Putamen (tissue), 1 donor: ENCODE measurements at regions not wholly inside any gene's neighbourhood (a gene's known extent, or its start where the extent isn't known, plus 50 kb on each side); places are given as distances from the start of the nearest gene placed in this dataset.
"Not testable (repeated sequence)": the region's sequence is repeated elsewhere in the genome, so short reads cannot be mapped to it uniquely, and the experiment has no call there.

Experiments used
- DNase-seq: peaks from one replicate; pipeline ENCODE4 v3.0.0-alpha.2; 2016; ENCODE audit warnings: low spot score

- no peak for DNase-seq
Observed at GRCh38 chr9:107836300-107836699, 346.7 kb upstream of the KLF4 start.

GRCh38 chr9:107833295-107833694 lies 343.7 kb upstream of the KLF4 start:
- DNase-seq: no peak

DNA sequence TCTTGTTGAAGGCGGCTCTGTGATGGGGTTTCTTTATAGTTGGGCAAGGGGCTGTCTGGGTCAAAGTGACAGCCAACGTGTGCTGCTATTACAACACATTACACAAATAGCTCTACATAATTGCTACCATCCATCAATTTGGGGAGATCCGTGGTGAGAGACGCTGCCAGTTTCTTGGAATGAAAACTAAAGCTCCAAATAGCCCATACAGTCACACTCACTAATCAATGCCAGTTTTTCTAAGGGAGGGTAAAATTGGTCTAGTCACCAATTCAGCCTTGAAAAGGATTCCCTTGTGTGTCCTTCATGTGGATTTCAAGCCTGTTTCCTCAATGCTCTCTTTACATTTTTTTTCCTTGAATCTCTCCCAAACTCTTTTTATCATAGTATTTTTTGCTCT lies 343.3 kb upstream of the KLF4 start:
- DNase-seq: no peak

DNA sequence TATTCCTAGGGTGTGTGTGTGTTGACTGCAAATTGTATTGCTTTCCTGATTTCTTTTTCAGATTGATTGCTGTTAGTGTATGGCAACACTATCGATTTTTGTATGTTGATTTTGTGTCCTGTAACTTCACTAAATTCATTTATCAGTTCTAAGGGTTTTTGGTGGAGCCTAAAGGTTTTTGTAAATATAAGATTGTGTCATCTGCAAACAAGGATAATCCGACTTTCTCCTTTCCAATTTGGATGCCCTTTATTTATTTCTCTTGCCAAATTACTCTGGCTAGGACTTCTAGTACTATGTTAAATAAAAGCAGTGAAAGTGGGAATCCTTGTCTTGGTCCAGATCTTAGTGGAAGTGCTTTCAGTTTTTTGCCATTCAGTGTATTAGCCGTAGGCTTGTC lies 340.9 kb upstream of the KLF4 start:
- DNase-seq: no peak

- no peak for DNase-seq
Observed at GRCh38 chr9:107827884-107828283, 338.3 kb upstream of the KLF4 start.

DNA sequence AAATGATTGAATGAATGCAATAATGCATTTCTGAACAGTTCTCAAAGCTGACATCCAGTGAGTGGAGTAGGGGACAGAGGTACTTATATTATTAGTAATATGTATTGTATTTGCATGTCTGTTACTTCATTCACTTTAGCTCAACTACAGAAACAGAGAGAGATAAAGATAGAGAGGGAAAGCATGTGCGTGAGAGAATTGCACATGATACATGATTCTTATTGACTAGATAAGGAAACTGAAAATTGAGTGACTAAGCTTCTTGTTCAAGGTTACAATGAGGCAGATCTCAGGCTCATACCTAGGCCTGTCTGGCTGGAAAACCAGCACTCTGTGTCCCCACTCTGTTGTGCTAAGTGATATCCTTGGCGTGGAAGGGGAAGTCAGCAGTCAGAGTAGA lies 337.7 kb upstream of the KLF4 start:
- no peak for DNase-seq

DNA sequence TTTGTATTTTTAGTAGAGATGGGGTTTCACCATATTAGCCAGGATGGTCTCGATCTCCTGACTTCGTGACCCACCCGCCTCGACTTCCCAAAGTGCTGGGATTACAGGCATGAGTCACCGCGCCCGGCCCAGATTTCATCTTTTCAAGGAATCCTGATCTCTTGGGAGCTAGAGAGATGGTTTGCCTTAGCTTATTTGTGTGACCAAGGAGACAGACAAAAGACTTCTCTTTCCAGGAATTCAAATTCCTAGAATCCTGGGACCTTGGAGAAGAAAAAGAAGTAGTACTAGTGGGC lies 337.1 kb upstream of the KLF4 start:
- DNase-seq: not testable (repeated sequence)

DNA sequence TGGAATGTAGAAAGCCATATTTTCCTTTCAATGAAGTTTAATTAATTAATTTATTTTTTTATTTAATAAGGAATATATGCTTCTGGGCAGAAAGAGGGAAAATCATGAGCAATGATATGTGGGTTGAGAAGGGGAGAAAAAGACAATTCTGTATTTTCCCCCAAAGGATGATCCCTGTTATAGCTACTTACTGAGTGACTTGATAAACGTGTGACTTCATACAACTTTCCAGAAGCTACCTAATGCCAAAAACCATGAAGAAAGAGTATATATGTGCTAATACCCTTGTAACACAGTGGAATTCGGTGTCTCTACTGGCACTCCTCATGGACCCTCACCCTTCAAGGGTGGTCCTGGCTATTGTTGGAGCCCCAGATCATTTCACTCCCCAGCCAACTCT lies 335.0 kb upstream of the KLF4 start:
- no peak for DNase-seq

DNA sequence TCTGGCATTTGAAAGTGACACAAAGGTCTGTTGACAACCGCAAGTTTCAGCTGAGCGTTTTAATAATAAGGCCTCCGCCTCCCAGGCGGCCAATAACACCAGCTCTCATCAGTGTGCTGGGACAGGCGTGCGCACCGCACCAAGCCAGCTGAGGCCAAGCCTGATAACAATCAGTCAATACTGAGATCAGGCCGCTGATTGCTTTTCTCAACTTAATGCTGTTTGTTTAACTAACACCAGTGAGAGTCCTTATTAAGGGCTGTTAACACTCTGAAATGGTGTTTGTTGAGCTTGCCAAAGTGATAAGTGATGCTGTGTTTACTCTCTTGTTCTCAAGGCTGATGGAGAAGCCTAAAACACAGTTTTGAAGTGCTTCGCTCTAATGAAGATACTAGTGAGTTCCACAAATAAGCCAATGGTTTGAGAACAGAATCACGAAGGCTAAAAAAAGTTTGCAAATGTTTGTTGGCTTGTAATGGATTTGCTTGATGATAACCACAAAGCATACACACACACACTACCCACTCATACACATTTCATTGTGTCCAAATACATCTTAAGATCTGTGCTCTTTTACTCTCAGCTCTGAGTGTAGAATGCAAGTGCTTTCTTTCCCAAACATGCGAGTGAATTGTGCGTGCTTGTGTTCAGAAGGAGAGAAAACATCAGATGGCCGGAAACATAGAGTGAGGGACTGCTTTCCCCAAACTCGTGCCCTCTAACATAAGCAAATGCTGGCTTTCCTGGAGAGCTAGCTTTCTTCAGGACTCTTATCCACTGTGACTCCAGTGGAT lies 330.4 kb upstream of the KLF4 start:
- no peak for DNase-seq

DNA sequence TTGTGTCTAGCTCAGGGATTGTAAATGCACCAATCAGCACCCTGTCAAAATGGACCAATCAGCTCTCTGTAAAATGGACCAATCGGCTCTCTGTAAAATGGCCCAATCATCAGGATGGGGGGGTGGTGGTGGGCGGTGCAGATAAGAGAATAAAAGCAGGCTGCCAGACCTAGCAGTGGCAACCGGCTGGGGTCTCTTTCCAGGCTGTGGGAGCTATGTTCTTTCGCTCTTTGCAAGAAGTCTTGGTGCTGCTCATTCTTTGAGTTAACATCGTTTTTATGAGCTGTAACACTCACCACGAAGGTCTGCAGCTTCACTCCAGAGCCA lies 328.9 kb upstream of the KLF4 start:
- DNase-seq: not testable (repeated sequence)

DNA sequence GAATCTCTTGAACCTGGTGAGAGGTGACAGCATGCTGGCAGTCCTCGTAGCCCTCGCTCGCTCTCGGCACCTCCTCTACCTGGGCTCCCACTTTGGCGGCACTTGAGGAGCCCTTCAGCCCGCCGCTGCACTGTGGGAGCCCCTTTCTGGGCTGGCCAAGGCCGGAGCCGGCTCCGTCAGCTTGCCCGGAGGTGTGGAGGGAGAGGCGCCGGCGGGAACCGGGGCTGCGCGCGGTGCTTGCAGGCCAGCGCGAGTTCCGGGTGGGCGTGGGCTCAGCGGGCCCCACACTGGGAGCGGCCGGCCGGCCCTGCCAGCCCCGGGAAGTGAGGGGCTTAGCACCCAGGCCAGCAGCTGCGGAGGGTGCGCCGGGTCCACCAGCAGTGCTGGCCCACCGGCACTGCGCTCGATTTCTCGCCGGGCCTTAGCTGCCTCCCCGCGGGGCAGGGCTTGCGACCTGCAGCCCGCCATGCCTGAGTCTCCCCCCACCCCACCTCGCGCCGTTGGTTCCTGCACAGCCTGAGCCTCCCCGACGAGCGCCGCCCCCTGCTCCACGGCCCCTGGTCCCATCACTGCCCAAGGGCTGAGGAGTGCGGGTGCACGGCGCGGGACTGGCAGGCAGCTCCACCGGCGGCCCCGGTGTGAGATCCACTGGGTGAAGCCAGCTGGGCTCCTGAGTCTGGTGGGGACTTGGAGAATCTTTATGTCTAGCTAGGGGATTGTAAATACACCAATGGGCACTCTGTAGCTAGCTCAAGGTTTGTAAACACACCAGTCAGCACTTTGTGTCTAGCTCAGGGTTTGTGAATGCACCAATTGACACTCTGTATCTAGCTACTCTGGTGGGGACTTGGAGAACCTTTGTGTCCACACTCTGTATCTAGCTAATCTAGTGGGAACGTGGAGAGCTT lies 328.3 kb upstream of the KLF4 start:
- DNase-seq: not testable (repeated sequence)

GRCh38 chr9:107816561-107817021 lies 327.0 kb upstream of the KLF4 start:
- DNase-seq: no peak

DNA sequence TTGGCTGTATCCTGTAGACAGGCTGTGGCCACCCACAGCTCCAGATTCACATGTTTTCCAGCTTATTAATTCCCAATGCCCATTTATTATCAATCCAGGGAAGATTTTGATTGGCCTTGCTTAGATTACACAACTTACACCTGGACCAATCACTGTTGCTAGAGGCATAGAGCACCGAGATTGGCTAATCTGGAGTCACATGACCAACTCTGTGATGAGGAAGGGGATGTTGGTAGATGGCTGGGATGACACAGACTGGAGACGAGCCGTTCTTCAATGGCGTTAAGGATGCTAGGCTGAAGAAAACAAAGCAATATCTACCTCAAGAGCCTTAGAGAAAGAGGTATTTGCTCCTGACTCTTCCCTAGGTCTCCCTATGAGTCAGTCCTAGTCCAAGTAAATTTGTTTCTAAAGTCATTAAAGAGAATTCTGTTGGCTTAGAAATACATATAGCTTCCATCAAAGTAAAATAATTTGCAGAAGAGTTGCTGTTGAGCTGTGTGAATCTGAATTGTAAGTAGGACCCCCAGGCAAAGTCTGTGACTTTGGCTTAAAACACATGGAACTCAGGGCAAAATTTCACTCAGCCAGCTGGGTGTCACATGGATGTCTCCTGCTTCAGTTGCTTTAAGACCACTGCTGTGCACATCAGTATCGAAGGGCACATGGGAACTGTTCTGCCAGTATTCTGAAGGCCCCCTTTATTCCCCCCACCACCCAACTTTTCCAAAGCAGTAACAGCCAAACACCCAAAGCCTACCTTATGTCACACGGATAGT lies 326.4 kb upstream of the KLF4 start:
- no peak for DNase-seq

- no peak for DNase-seq
Observed at GRCh38 chr9:107813287-107813686, 323.7 kb upstream of the KLF4 start.

DNA sequence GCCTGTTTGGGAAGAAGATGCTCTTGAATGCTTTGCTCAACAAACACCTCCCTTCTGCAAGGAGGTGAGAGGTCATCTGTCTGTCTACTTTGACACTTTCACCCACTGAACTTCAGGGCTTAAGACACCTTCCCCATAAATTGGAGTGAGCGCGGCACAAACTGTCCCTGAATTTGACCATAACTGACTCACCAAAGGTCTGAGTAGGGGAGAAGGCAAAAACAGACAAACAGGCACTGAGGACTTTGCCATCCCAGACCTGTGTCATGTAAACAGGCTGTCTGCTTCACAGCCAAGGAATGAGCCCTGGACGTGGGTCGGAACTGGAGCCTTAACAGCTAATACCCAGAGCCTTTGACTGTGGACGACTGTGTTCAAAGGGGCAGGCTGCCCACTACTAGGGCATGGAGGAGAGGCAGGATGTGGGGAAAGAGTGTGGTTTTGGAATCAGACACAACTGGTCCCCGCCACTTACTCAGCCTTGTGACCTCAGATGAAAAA lies 320.9 kb upstream of the KLF4 start:
- no peak for DNase-seq

GRCh38 chr9:107809871-107810460 lies 320.4 kb upstream of the KLF4 start:
- DNase-seq: no peak

- DNase-seq: no peak
Observed at GRCh38 chr9:107807183-107807582, 317.6 kb upstream of the KLF4 start.

GRCh38 chr9:107805201-107805600 lies 315.6 kb upstream of the KLF4 start:
- no peak for DNase-seq

DNA sequence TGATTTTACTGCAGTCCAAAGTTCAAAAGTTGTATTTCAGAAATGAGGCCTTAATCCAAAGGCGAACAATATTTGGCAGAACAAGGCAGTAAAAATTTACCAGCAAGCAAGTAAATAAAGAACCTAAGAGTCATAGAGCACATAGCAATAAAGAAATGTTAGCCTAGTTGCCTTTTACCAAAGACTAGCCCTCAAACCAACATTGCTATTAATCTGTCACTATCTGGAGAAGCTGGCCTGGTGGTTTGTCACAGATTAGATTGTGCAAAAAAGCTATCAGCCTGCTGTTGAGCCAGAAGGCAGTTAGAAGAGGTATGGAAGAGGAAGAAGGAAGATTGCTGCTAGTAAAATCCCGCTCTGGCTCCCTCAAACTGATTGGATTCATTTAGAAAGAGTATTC lies 304.7 kb upstream of the KLF4 start:
- DNase-seq: no peak

DNA sequence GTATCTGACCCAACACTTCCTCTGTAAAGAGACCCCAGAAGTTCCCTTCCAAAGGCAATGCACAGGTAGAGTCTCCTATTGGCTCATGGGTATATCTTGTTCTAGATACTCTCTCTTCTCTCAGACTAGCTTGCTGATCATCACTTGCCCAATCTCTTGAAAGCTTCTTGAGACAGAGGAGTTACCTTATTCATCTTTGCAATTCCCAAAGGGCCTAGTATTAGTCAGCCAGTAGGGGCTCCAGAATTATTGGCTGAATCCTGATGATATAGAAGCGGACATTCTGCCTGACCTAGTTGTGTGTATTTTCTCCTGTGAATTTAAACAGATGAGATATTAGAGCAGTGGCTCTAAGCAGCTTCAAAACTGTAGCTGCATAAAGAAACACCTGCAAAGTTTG lies 304.0 kb upstream of the KLF4 start:
- no peak for DNase-seq

DNA sequence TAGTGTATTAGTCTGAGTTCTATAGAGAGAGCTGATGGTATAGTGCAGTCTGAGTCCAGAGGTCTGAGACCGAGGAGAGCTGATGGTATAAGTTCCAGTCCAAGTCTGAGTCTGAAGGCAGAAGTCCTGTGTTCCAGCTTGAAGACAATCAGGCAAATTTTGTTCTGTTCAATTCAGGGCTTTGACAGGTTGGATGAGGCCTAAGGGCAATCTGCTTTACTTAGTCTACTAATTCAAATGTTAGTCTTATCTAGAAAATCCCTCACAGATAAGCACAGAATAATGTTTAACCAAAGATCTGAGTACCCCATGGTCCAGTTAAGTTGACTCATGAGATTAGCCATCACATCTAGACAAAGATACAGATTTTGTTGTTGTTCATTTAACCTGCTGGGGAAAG lies 303.0 kb upstream of the KLF4 start:
- DNase-seq: no peak

GRCh38 chr9:107792006-107792405 lies 302.4 kb upstream of the KLF4 start:
- no peak for DNase-seq
